Right atrium auricular region (tissue), 2 donors: ENCODE measurements at regions not wholly inside any gene's neighbourhood (a gene's known extent, or its start where the extent isn't known, plus 50 kb on each side); places are given as distances from the start of the nearest gene placed in this dataset.

ENCODE experiments used
- DNase-seq: peaks from one replicate; pipeline ENCODE4 v3.0.0-alpha.2; 2019; ENCODE audit warnings: low spot score
- H3K27ac ChIP-seq, 2 donors: fragments of 200-600 bp; sonication (generic); 1 replicate in 1 of 2; 2 replicates in 1 of 2; pipeline ENCODE4 v1.5.1; 2016 to 2019
- H3K27me3 ChIP-seq, 2 donors: fragments of 200-600 bp; sonication (generic); one replicate each; pipeline versions ENCODE4 v1.5.1 to v1.6.0; 2017 to 2019
- H3K36me3 ChIP-seq: fragments of 200-600 bp; sonication (generic); one replicate; pipeline ENCODE4 v1.5.1; 2016
- H3K4me1 ChIP-seq, 2 donors: fragments of 200-600 bp; sonication (generic); one replicate each; pipeline versions ENCODE4 v1.5.1 to v1.6.0; 2017 to 2019
- H3K4me3 ChIP-seq, 2 donors: fragments of 200-600 bp; sonication (generic); 1 replicate in 1 of 2; 2 replicates in 1 of 2; pipeline ENCODE4 v1.5.1; 2017 to 2019; ENCODE audit warnings: mild to moderate bottlenecking in 1 of 2, moderate library complexity in 1 of 2
- H3K9me3 ChIP-seq, 2 donors: fragments of 200-600 bp; sonication (generic); one replicate each; pipeline ENCODE4 v1.5.1; 2019
- TF ChIP-seq, protein P1 (sequence below), 2 donors: fragments of 200-600 bp; sonication (generic); IDR thresholded peaks; one replicate each; pipeline ENCODE4 v1.5.1; 2019; ENCODE audit warnings: antibody characterized with exemption in 2 of 2

DNA sequence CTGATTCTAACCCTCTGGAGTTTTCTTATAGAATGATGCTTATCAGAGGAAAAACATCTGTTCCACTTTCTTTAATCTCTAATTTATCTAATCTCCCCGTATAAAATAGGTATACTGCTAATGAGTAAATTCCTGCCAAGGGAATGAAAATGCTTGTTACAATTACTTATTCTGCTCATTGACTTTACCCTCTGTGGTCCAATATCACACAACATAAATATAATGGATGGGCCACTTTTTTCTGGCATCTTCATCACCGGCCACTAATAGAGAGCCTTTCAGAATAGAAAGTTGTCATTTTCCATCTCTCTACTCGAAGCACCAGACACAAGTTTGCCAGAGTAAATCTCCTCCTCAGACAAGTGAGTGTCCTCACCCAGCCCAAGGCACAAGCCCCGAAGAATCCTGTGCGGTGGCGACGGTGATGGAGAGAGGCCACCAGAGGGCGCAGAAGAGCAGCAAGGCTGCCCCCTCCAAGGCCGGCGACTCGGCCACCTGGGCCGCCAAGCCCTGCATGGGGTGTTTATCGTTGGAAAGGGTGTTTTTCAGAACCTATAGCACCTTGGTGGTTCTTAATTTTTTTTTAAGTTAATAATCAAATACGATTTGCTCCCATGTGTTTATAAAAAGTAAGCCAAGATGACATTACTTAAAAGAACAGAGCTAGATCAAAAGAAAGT lies 212.9 kb upstream of the ARID1B start:
- H3K27me3 ChIP-seq = no peaks in the 10 kb centered on the region
- peak; percentile 84 for DNase-seq
- TF ChIP-seq, protein P1, sequence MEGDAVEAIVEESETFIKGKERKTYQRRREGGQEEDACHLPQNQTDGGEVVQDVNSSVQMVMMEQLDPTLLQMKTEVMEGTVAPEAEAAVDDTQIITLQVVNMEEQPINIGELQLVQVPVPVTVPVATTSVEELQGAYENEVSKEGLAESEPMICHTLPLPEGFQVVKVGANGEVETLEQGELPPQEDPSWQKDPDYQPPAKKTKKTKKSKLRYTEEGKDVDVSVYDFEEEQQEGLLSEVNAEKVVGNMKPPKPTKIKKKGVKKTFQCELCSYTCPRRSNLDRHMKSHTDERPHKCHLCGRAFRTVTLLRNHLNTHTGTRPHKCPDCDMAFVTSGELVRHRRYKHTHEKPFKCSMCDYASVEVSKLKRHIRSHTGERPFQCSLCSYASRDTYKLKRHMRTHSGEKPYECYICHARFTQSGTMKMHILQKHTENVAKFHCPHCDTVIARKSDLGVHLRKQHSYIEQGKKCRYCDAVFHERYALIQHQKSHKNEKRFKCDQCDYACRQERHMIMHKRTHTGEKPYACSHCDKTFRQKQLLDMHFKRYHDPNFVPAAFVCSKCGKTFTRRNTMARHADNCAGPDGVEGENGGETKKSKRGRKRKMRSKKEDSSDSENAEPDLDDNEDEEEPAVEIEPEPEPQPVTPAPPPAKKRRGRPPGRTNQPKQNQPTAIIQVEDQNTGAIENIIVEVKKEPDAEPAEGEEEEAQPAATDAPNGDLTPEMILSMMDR (IDR thresholded peaks at IDR 0.05) = peak; percentile 89 to 94
- peaks cover 0 to 9% of the 10 kb centered on the region in 2 donors for H3K9me3 ChIP-seq
- H3K36me3 ChIP-seq = no peaks in the 10 kb centered on the region
- H3K4me3 ChIP-seq = no peak overlapping the region
- peak overlapping the region; percentile 72 to 75 for H3K27ac ChIP-seq
- no peaks in the 10 kb centered on the region for H3K4me1 ChIP-seq

DNA sequence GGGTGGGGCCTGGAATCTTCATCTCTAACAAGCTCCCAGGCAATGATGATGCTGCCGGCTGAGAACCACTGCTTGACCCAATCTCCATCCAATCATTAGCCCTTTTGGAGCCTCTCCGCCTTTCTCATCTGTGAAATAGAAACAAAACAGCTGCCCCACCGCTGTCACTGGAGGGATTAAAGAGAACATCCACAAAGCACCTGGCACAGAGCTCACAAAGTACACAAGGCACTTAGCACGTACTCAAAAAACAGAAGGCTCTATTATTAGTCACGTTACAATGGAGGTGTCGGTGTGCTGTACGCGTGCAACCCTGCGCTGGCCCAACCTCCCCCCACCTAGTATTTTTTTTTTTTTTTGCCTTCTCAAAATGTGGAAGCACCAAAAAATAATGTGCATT lies 213.5 kb upstream of the ARID1B start:
- no peak for DNase-seq
- no peaks in the 10 kb centered on the region for H3K4me1 ChIP-seq
- H3K27me3 ChIP-seq = no peaks in the 10 kb centered on the region
- H3K4me3 ChIP-seq = no peak overlapping the region
- peaks cover 0 to 9% of the 10 kb centered on the region in 2 donors for H3K9me3 ChIP-seq
- H3K27ac ChIP-seq = peak overlapping the region; percentile 72 to 75
- TF ChIP-seq, protein P1 (IDR thresholded peaks at IDR 0.05) = no peak
- no peaks in the 10 kb centered on the region for H3K36me3 ChIP-seq

DNA sequence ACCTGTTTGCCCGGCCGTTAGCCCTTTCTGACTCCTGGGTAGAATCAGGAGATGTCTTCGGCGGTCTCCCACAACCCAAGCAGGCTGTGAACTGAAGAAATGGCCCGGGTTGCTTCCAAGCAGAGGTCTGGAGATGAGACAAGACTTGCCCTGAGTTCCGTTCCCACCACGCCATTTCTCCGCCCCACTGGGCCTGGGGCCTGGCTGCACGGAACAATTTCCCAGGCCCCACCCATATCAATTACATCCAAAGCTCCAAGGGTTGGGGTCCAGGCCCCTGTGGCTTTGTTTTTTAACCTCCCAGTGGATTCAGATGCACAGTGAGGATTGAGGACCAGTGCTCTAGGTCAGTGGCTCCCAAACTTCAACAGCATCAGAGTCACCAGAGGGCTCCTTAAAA lies 214.5 kb upstream of the ARID1B start:
- H3K4me3 ChIP-seq = no peak overlapping the region
- H3K27me3 ChIP-seq = no peaks in the 10 kb centered on the region
- DNase-seq = no peak
- peaks cover 0 to 9% of the 10 kb centered on the region in 2 donors for H3K9me3 ChIP-seq
- no peaks in the 10 kb centered on the region for H3K36me3 ChIP-seq
- peaks cover 0 to 4% of the 10 kb centered on the region in 2 donors for H3K4me1 ChIP-seq
- TF ChIP-seq, protein P1 (IDR thresholded peaks at IDR 0.05) = no peak
- H3K27ac ChIP-seq = no peak overlapping the region

DNA sequence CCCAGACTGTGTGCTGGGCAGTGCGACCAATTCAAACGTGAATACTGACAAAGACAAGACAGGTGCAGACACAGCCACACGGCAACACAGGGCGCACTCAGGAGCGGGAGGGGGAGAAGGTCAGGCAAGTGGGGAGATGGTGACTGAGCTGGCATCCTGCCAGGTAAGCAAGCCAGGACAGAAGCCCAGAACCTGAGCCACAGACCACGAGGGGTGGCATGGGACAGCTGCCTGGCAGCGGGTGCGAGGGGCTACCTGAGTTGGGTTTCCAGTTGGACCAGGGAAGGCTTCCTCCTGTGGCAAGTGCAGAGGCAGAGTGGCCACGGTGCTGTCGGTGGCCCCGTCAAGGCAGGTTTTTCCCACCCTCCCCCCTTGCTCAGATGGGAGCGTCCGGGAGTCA lies 215.2 kb upstream of the ARID1B start:
- no peaks in the 10 kb centered on the region for H3K36me3 ChIP-seq
- peaks cover 0 to 7% of the 10 kb centered on the region in 2 donors for H3K4me1 ChIP-seq
- TF ChIP-seq, protein P1 (IDR thresholded peaks at IDR 0.05) = no peak
- peaks cover 0 to 9% of the 10 kb centered on the region in 2 donors for H3K9me3 ChIP-seq
- no peak overlapping the region for H3K27ac ChIP-seq
- no peaks in the 10 kb centered on the region for H3K27me3 ChIP-seq
- H3K4me3 ChIP-seq = no peak overlapping the region
- no peak for DNase-seq

DNA sequence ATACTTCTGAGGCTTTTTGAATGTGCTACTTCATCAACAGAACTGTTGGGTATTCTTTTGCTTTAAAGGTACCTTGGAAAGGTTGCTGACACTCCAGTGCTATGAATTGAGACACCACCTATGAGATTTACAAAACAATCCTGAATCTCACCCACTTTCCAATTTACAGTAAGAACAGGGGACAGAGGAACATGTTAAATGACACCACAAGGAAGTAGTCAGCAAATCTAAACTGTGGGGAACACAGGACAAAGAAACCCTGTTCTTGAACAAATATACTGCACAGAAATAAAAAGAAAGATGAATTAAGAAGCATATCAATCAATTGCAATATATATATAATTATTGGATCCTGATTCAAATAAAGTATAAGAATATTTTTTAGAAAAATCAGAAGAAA lies 216.7 kb upstream of the ARID1B start:
- H3K9me3 ChIP-seq = peaks cover 0 to 9% of the 10 kb centered on the region in 2 donors
- H3K36me3 ChIP-seq = no peaks in the 10 kb centered on the region
- H3K27ac ChIP-seq = no peak overlapping the region
- peaks cover 0 to 7% of the 10 kb centered on the region in 2 donors for H3K4me1 ChIP-seq
- TF ChIP-seq, protein P1 (IDR thresholded peaks at IDR 0.05) = no peak
- no peaks in the 10 kb centered on the region for H3K27me3 ChIP-seq
- no peak for DNase-seq
- H3K4me3 ChIP-seq = no peak overlapping the region
